Progenitor cell of endocrine pancreas (in vitro differentiated cells): ENCODE measurements at regions not wholly inside any gene's neighbourhood (a gene's known extent, or its start where the extent isn't known, plus 50 kb on each side); places are given as distances from the start of the nearest gene placed in this dataset.
A peak's percentile ranks its signal among the peaks of the same experiment; 100 is the strongest.

Experiments used
- DNase-seq: peaks from one replicate; pipeline ENCODE4 v3.0.0; 2021; ENCODE audit warnings: low spot score; ENCODE audit not compliant: unreplicated experiment
- H3K27ac Mint-ChIP-seq: 2 replicates; pipeline ENCODE4 v1.8.0; 2021; ENCODE audit warnings: mild to moderate bottlenecking, moderate library complexity, mixed read lengths
- H3K27me3 Mint-ChIP-seq: 2 replicates; pipeline ENCODE4 v1.8.0; 2021; ENCODE audit warnings: mixed read lengths
- H3K36me3 Mint-ChIP-seq: 2 replicates; pipeline ENCODE4 v1.8.0; 2022; ENCODE audit warnings: mixed read lengths; ENCODE audit not compliant: insufficient read depth
- H3K4me1 Mint-ChIP-seq: 2 replicates; pipeline ENCODE4 v1.8.0; 2021; ENCODE audit warnings: low read depth, mixed read lengths
- H3K4me3 Mint-ChIP-seq: 2 replicates; pipeline ENCODE4 v1.8.0; 2021; ENCODE audit warnings: low read depth, mild to moderate bottlenecking, moderate library complexity, mixed read lengths
- H3K9me3 Mint-ChIP-seq: 2 replicates; pipeline ENCODE4 v1.8.0; 2021; ENCODE audit warnings: low read depth, mixed read lengths
- TF ChIP-seq, protein P1 (sequence below): fragments of 200-600 bp; sonication (generic); IDR thresholded peaks from one replicate; pipeline ENCODE4 v1.5.0; 2021; ENCODE audit warnings: antibody characterized with exemption, mild to moderate bottlenecking; ENCODE audit not compliant: unreplicated experiment

DNA sequence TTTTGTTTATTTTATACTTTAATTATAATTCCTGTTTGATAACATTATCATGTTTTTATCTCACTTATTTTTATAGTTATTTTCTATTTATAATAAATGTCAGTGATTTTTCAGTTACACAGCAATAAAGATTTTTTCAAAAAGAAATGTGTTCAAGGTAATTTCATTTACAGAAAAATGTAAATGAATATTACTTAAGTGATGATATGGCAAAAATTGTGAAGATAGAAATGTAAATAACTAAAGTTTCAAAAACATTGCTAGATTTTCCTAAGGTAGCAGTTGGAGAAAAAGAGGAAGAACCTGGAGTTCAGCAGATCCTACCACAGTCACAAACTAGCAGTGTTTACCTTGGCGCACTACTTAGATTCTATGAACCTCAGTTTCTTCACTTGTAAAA, 202.6 kb downstream of the RFPL4B start:
- TF ChIP-seq, protein P1, sequence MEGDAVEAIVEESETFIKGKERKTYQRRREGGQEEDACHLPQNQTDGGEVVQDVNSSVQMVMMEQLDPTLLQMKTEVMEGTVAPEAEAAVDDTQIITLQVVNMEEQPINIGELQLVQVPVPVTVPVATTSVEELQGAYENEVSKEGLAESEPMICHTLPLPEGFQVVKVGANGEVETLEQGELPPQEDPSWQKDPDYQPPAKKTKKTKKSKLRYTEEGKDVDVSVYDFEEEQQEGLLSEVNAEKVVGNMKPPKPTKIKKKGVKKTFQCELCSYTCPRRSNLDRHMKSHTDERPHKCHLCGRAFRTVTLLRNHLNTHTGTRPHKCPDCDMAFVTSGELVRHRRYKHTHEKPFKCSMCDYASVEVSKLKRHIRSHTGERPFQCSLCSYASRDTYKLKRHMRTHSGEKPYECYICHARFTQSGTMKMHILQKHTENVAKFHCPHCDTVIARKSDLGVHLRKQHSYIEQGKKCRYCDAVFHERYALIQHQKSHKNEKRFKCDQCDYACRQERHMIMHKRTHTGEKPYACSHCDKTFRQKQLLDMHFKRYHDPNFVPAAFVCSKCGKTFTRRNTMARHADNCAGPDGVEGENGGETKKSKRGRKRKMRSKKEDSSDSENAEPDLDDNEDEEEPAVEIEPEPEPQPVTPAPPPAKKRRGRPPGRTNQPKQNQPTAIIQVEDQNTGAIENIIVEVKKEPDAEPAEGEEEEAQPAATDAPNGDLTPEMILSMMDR, result no peak
- H3K4me3 Mint-ChIP-seq, result no peak overlapping the region
- peaks cover 1% of the 10 kb centered on the region for H3K36me3 Mint-ChIP-seq
- no peaks in the 10 kb centered on the region for H3K27me3 Mint-ChIP-seq
- H3K27ac Mint-ChIP-seq, result no peak overlapping the region
- DNase-seq, result no peak
- peaks cover 11% of the 10 kb centered on the region for H3K9me3 Mint-ChIP-seq
- peaks cover 4% of the 10 kb centered on the region for H3K4me1 Mint-ChIP-seq

DNA sequence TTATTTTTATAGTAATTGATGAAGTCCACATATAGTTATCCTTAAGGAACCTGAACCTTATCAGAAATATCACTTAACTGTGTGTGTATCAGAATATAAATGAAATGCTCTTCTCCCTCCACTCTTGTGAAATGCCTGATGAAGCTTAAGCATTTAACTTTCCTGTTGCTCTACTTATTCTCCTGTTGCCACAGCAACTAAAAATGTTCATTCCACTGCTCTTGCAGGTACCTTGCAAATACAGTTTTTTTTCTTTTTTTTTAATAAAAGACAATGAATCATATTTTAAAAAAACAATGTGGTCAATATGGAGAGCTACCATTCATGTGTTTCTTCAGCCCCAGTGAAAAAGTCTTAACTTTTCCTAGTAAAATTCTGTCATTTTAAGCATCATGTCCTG, 210.3 kb downstream of the RFPL4B start:
- Mint-ChIP-seq H3K4me1 (peaks cover 6% of the 10 kb centered on the region), H3K4me3 (no peak overlapping the region), H3K27ac (no peak overlapping the region), H3K27me3 (no peaks in the 10 kb centered on the region), H3K9me3 (no peaks in the 10 kb centered on the region), H3K36me3 (no peaks in the 10 kb centered on the region)
- TF ChIP-seq, protein P1, result no peak
- no peak for DNase-seq

DNA sequence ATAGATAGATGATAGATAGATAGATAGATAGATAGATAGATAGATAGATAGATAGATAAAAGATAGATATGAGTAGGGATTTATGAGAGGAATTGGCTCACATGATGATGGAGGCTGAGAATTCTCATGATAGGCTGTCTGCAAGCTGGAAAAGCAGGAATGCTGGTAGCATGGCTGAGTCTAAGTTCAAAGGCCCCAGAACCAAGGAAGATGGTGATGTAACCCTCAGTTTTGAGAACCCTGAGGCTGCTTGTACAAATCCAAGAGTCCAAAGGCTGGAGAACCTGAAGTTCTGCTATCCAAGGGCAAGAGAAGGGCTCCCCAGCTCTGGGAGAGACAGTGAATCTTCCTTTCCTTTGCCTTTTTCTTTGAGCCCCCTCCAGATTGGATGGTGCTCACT, 210.8 kb downstream of the RFPL4B start:
- H3K36me3 Mint-ChIP-seq, result no peaks in the 10 kb centered on the region
- peaks cover 10% of the 10 kb centered on the region for H3K4me1 Mint-ChIP-seq
- no peak overlapping the region for H3K27ac Mint-ChIP-seq
- H3K9me3 Mint-ChIP-seq, result no peaks in the 10 kb centered on the region
- DNase-seq, result no peak
- TF ChIP-seq, protein P1, result no peak
- no peak overlapping the region for H3K4me3 Mint-ChIP-seq
- H3K27me3 Mint-ChIP-seq, result no peaks in the 10 kb centered on the region

DNA sequence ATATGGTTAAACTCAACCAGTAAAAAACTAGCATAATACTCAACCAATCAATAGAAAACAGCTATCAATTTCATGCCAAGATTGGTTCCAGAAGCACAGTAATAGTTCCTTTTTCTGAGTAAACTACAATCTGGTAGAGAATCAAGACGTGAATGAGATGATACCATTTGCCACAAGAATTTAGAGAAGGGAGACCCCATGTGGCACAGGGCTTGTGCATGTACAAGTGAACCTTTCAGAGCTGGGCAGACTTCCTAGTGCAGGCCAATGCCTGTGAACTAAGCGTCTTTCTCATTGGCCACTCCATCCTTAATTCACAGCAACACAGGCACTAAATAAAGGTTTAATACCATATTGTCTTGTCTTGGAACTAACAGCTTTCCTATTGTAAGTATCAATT, 213.5 kb downstream of the RFPL4B start:
- Mint-ChIP-seq H3K9me3 (no peaks in the 10 kb centered on the region), H3K4me1 (peaks cover 17% of the 10 kb centered on the region), H3K27me3 (no peaks in the 10 kb centered on the region), H3K36me3 (no peaks in the 10 kb centered on the region), H3K27ac (no peak overlapping the region), H3K4me3 (no peak overlapping the region)
- TF ChIP-seq, protein P1, result no peak
- no peak for DNase-seq

DNA sequence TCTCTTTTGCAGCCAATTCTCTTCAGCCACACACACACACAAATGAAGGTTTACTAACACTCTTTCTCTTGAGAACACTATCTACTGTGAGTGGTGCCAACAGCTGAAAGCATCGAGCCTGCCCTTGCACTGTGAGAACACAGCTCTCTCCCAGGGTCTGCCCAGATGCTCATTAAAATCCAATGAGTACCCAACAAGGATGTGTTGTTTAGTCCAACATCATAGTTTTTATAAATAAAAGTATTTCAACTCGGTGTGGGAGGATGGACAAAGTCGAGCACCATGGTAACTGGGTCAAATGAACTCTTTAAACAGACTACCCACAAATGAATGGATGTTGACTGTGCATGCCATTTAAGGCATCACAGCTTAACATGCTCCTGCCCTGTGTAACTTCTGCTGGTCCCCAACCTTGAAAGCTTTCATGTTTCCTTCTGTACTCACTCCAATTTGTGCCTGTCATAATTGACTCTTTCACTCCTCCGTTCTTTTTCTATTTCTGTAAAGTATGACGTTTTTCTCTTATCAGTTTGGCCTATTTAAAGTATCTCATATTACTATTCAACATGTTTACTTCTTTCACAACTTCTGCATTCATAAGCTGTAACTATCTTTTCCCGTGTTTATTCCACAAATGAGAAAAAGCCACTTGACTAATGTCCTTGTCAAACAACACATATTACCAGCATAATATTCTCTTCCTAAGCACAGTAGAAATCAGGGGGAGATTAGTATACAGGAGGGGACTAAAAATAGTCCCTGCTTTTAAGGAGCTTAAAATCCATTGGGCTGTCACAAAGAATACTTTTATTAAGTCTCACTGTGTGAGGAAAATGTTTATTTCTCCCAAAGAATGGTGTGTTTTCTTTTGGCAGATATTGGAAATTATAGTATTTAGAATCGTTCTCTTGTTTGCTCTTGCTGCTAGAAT, 215.4 kb downstream of the RFPL4B start:
- peaks cover 17% of the 10 kb centered on the region for H3K4me1 Mint-ChIP-seq
- H3K27ac Mint-ChIP-seq, result peak overlapping the region; percentile 97
- no peaks in the 10 kb centered on the region for H3K27me3 Mint-ChIP-seq
- no peaks in the 10 kb centered on the region for H3K36me3 Mint-ChIP-seq
- TF ChIP-seq, protein P1, result no peak
- DNase-seq, result no peak
- H3K9me3 Mint-ChIP-seq, result no peaks in the 10 kb centered on the region
- H3K4me3 Mint-ChIP-seq, result no peak overlapping the region
